HCT116 (cell line): ENCODE measurements at regions not wholly inside any gene's neighbourhood (a gene's known extent, or its start where the extent isn't known, plus 50 kb on each side); places are given as distances from the start of the nearest gene placed in this dataset.

Experiments used
- ATAC-seq: fragments of 200-7000 bp; cut with Tn5 transposase; 2 replicates; pipeline ENCODE4 v1.9.1; 2020; ENCODE audit warnings: mild to moderate bottlenecking, moderate library complexity
- BruUV-seq: library from RNA; stranded (reverse); fragments of 400-500 nt; replicated peaks from 2 replicates; lab custom pipeline; 2021; lab: Mats Ljungman, UMichigan
- CTCF ChIA-PET: fragments of 300-600 bp; sonication (Branson Sonifier 250); formaldehyde crosslinking; loops from one replicate; lab custom pipeline; 2021; ENCODE audit warnings: antibody characterized with exemption; lab: Charles Lee
- POLR2A ChIA-PET: fragments of 300-600, 350-600 bp; sonication (Branson Sonifier 250); formaldehyde crosslinking; loops from one replicate; lab custom pipeline; 2021; ENCODE audit warnings: antibody characterized with exemption; lab: Charles Lee
- RAD21 ChIA-PET, 2 experiments: fragments of 300-600 bp; sonication (Branson Sonifier 250); formaldehyde crosslinking; loops; one replicate each; lab custom pipeline; 2023; ENCODE audit warnings: low total read pairs in 2 of 2; ENCODE audit not compliant: uncharacterized antibody in 2 of 2, unreplicated experiment in 2 of 2, low non-redundant PET in 1 of 2; lab: Charles Lee
- DNase-seq: peaks from one replicate; pipeline ENCODE4 v3.0.0-alpha.2; 2010; ENCODE audit warnings: low read depth, low spot score
- H2AFZ ChIP-seq: fragments of 200-600 bp; shearing (Covaris generic), sonication (generic); 2 replicates; pipeline ENCODE4 v1.6.1; 2017; ENCODE audit warnings: low read depth, mixed run types, mixed read lengths, antibody characterized with exemption, low read length; ENCODE audit not compliant: poor library complexity, severe bottlenecking
- H3K27ac ChIP-seq: 2 replicates; pipeline ENCODE4 v1.5.1; 2012; ENCODE audit warnings: low read depth, low read length
- H3K27me3 ChIP-seq: fragments of 200-600 bp; sonication (generic); 2 replicates; pipeline ENCODE4 v1.6.1; 2016; ENCODE audit warnings: mixed run types, low read length, mixed read lengths; ENCODE audit not compliant: insufficient read depth
- H3K36me3 ChIP-seq, 2 experiments: fragments of 200-500 bp in 1 of 2; fragments of 200-600 bp in 1 of 2; sonication (Bioruptor generic) in 1 of 2; sonication (generic) in 1 of 2; 2 replicates each; pipeline versions ENCODE4 v1.5.1 to v1.6.1; 2014 to 2016; ENCODE audit warnings: low read length in 2 of 2, inconsistent platforms in 1 of 2, mixed read lengths in 1 of 2, mixed run types in 1 of 2; ENCODE audit not compliant: insufficient read depth in 2 of 2, control insufficient read depth in 1 of 2
- H3K4me1 ChIP-seq, 2 experiments: fragments of 200-600 bp in 1 of 2; sonication (generic) in 1 of 2; 2 replicates each; pipeline versions ENCODE4 v1.5.1 to v1.6.1; 2012 to 2017; ENCODE audit warnings: low read length in 2 of 2, inconsistent platforms in 1 of 2, mild to moderate bottlenecking in 1 of 2, mixed read lengths in 1 of 2, mixed run types in 1 of 2, moderate library complexity in 1 of 2; ENCODE audit not compliant: insufficient read depth in 2 of 2, control insufficient read depth in 1 of 2
- H3K4me2 ChIP-seq: fragments of 200-600 bp; sonication (generic); 2 replicates; pipeline ENCODE4 v1.6.1; 2017; ENCODE audit warnings: mixed run types, low read length, mixed read lengths
- H3K4me3 ChIP-seq, 2 experiments: fragments of 200-600 bp in 1 of 2; sonication (generic) in 1 of 2; replicated peaks in 1 of 2; 2 replicates each; pipeline ENCODE4 v1.5.1; 2011 to 2016; ENCODE audit warnings: low read length in 2 of 2, control low read depth in 1 of 2, low read depth in 1 of 2, mild to moderate bottlenecking in 1 of 2, mixed read lengths in 1 of 2, mixed run types in 1 of 2
- H3K79me2 ChIP-seq: fragments of 200-600 bp; sonication (generic); 2 replicates; pipeline ENCODE4 v1.6.1; 2017; ENCODE audit warnings: mild to moderate bottlenecking, mixed run types, low read length, moderate library complexity, mixed read lengths; ENCODE audit not compliant: insufficient read depth
- H3K9ac ChIP-seq: fragments of 200-600 bp; sonication (generic); 2 replicates; pipeline ENCODE4 v1.6.1; 2016; ENCODE audit warnings: low read length, mixed read lengths
- H3K9me2 ChIP-seq: fragments of 200-600 bp; sonication (generic), shearing (Covaris generic); 2 replicates; pipeline ENCODE4 v1.6.1; 2017; ENCODE audit warnings: mixed run types, mild to moderate bottlenecking, moderate library complexity; ENCODE audit not compliant: insufficient read depth
- H3K9me3 ChIP-seq, 2 experiments: fragments of 200-500 bp in 1 of 2; fragments of 200-600 bp in 1 of 2; sonication (Bioruptor generic) in 1 of 2; sonication (generic) in 1 of 2; 2 replicates each; pipeline ENCODE4 v1.6.1; 2014 to 2017; ENCODE audit warnings: low read length in 2 of 2, mixed read lengths in 2 of 2, inconsistent platforms in 1 of 2, low read depth in 1 of 2, mild to moderate bottlenecking in 1 of 2, mixed run types in 1 of 2, moderate library complexity in 1 of 2; ENCODE audit not compliant: control insufficient read depth in 1 of 2, insufficient read depth in 1 of 2
- H4K20me1 ChIP-seq: fragments of 200-600 bp; sonication (generic), shearing (Covaris generic); 2 replicates; pipeline ENCODE4 v1.6.1; 2017; ENCODE audit warnings: mixed run types, mild to moderate bottlenecking, moderate library complexity; ENCODE audit not compliant: insufficient read depth
- ATF3 ChIP-seq: IDR thresholded peaks from 2 replicates; pipeline ENCODE4 v1.6.1; 2012
- CBX3 ChIP-seq: IDR thresholded peaks from 2 replicates; pipeline ENCODE4 v1.6.1; 2012; ENCODE audit warnings: low read depth
- CTCF ChIP-seq, 3 experiments: fragments of 200-600 bp in 1 of 3; sonication (generic) in 1 of 3; IDR thresholded peaks in 2 of 3; conservative IDR thresholded peaks in 1 of 3; 2 replicates each; pipeline ENCODE4 v1.5.1; 2012 to 2017; ENCODE audit warnings: low read depth in 2 of 3, low read length in 2 of 3, antibody characterized with exemption in 1 of 3, borderline replicate concordance in 1 of 3, control low read depth in 1 of 3, mild to moderate bottlenecking in 1 of 3, mixed read lengths in 1 of 3, mixed run types in 1 of 3, moderate library complexity in 1 of 3; ENCODE audit not compliant: insufficient read depth in 1 of 3
- ELF1 ChIP-seq: IDR thresholded peaks from 2 replicates; pipeline ENCODE4 v1.6.1; 2012; ENCODE audit warnings: low read depth, borderline replicate concordance
- EZH2phosphoT487 ChIP-seq: fragments of 200-600 bp; IDR thresholded peaks from 2 replicates; pipeline ENCODE4 v1.6.1; 2018; ENCODE audit warnings: antibody characterized with exemption, borderline replicate concordance
- POLR2A ChIP-seq: IDR thresholded peaks from 2 replicates; pipeline ENCODE4 v1.7.0; 2011; ENCODE audit warnings: borderline replicate concordance; ENCODE audit not compliant: insufficient read depth, insufficient read length; ENCODE audit errors: extremely low read depth
- REST ChIP-seq: IDR thresholded peaks from 2 replicates; pipeline ENCODE4 v1.6.1; 2012; ENCODE audit warnings: low read depth
- SP1 ChIP-seq: IDR thresholded peaks from 2 replicates; pipeline ENCODE4 v1.6.1; 2012; ENCODE audit warnings: low read depth
- SRF ChIP-seq: IDR thresholded peaks from 2 replicates; pipeline ENCODE4 v1.6.1; 2012; ENCODE audit warnings: low read depth
- intact Hi-C: fragments of 100-400 bp; cut with micrococcal nuclease; formaldehyde crosslinking; loops from 2 replicates; pipeline ENCODE4 v1.10.0; 2022

GRCh38 chr1:99149952-99150351, 114.3 kb upstream of the PLPPR4 start:
- no peak for TF ChIP-seq ATF3
- no peak for TF ChIP-seq ELF1
- TF ChIP-seq SP1 = no peak
- no peak for TF ChIP-seq SRF
- TF ChIP-seq POLR2A = no peak
- TF ChIP-seq REST = no peak
- no peak for TF ChIP-seq CBX3
- no peak for TF ChIP-seq CTCF (IDR thresholded peaks at IDR 0.05 in 2 of 3, conservative IDR thresholded peaks at IDR 0.05 in 1 of 3; ENCODE audit: borderline replicate concordance in 1 of 3, insufficient read depth in 1 of 3, low read depth in 2 of 3, low read length in 2 of 3)
- no peak for TF ChIP-seq EZH2phosphoT487
- ChIA-PET POLR2A (no interaction called here), CTCF (no interaction called here), RAD21 (no interaction called here)
- DNase-seq (no peak), ATAC-seq (no peak)
- intact Hi-C loops = no loop called here
- no peaks in the 10 kb centered on the region for H3K9me2 ChIP-seq
- H3K9ac ChIP-seq = no peak overlapping the region
- H3K4me2 ChIP-seq = no peak overlapping the region
- H3K36me3 ChIP-seq = no peaks in the 10 kb centered on the region
- no TSS peak for BruUV-seq
- no peaks in the 10 kb centered on the region for H3K27me3 ChIP-seq
- no peaks in the 10 kb centered on the region for H4K20me1 ChIP-seq
- H3K4me3 ChIP-seq = no peak overlapping the region
- H3K27ac ChIP-seq = no peak overlapping the region
- no peaks in the 10 kb centered on the region for H3K4me1 ChIP-seq
- H3K79me2 ChIP-seq = no peaks in the 10 kb centered on the region
- H2AFZ ChIP-seq = no peak overlapping the region
- H3K9me3 ChIP-seq = no peaks in the 10 kb centered on the region
